Colonic mucosa (tissue), 4 donors: ENCODE measurements at regions not wholly inside any gene's neighbourhood (a gene's known extent, or its start where the extent isn't known, plus 50 kb on each side); places are given as distances from the start of the nearest gene placed in this dataset.
"Not testable (repeated sequence)": the region's sequence is repeated elsewhere in the genome, so short reads cannot be mapped to it uniquely, and the experiment has no call there.

Experiments
- DNase-seq: peaks from one replicate; pipeline ENCODE4 v3.0.0-alpha.2; 2020
- H3K27ac ChIP-seq: fragments of 200-600 bp; one replicate; pipeline ENCODE4 v1.8.0; 2021
- H3K27me3 ChIP-seq: fragments of 200-600 bp; one replicate; pipeline ENCODE4 v1.8.0; 2021
- H3K36me3 ChIP-seq: fragments of 200-600 bp; one replicate; pipeline ENCODE4 v1.8.0; 2021
- H3K4me1 ChIP-seq: fragments of 200-600 bp; one replicate; pipeline ENCODE4 v1.8.0; 2021; ENCODE audit warnings: mild to moderate bottlenecking
- H3K4me3 ChIP-seq: fragments of 200-600 bp; one replicate; pipeline ENCODE4 v1.8.0; 2021
- H3K9ac ChIP-seq, 2 donors: one replicate each; pipeline ENCODE4 v1.7.0; 2013; ENCODE audit warnings: control low read depth in 2 of 2, low read depth in 2 of 2, low read length in 2 of 2
- H3K9me3 ChIP-seq: fragments of 200-600 bp; one replicate; pipeline ENCODE4 v1.8.0; 2021
- CTCF ChIP-seq: fragments of 200-600 bp; IDR thresholded peaks from one replicate; pipeline ENCODE4 v1.8.0; 2022; ENCODE audit warnings: antibody characterized with exemption, mild to moderate bottlenecking
- intact Hi-C: fragments of 100-400 bp; cut with DNase I; formaldehyde crosslinking; loops from one replicate; pipeline ENCODE4 v1.14.1; 2022
- donor health status: healthy.
- donor health status: DM: no; HTN: no; CAD: no.
- donor health status: DM: no; HTN: no; CAD: no.

GRCh38 chr12:23281295-23281694 lies 656.3 kb downstream of the ETNK1 start:
- intact Hi-C loops = no loop called here
- TF ChIP-seq CTCF = no peak
- H3K9ac ChIP-seq = no peak overlapping the region

GRCh38 chr12:23282701-23283100 lies 657.7 kb downstream of the ETNK1 start:
- no peak for DNase-seq
- H3K4me3 ChIP-seq = no peak overlapping the region
- intact Hi-C loops = no loop called here
- no peak overlapping the region for H3K9ac ChIP-seq
- no peaks in the 10 kb centered on the region for H3K9me3 ChIP-seq
- H3K4me1 ChIP-seq = no peaks in the 10 kb centered on the region
- H3K36me3 ChIP-seq = no peaks in the 10 kb centered on the region
- no peak for TF ChIP-seq CTCF
- no peaks in the 10 kb centered on the region for H3K27me3 ChIP-seq
- H3K27ac ChIP-seq = no peak overlapping the region

More at GRCh38 chr12:23281295-23281694, 656.3 kb downstream of the ETNK1 start:
- Histone ChIP-seq H3K27ac (no peak overlapping the region), H3K4me3 (no peak overlapping the region), H3K4me1 (no peaks in the 10 kb centered on the region), H3K36me3 (no peaks in the 10 kb centered on the region), H3K27me3 (no peaks in the 10 kb centered on the region), H3K9me3 (no peaks in the 10 kb centered on the region)
- no peak for DNase-seq

- H3K9ac ChIP-seq, H3K36me3 ChIP-seq, DNase-seq, H3K9me3 ChIP-seq, H3K27ac ChIP-seq, H3K4me3 ChIP-seq, H3K4me1 ChIP-seq, intact Hi-C loops, H3K27me3 ChIP-seq: not testable (repeated sequence)
Observed at GRCh38 chr12:23285764-23286530, 661.0 kb downstream of the ETNK1 start.

- intact Hi-C loops = no loop called here
- TF ChIP-seq CTCF = no peak
- Histone ChIP-seq H3K9me3 (no peaks in the 10 kb centered on the region), H3K9ac (no peak overlapping the region), H3K4me3 (no peak overlapping the region), H3K27ac (no peak overlapping the region), H3K36me3 (no peaks in the 10 kb centered on the region), H3K4me1 (no peaks in the 10 kb centered on the region), H3K27me3 (no peaks in the 10 kb centered on the region)
- no peak for DNase-seq
Observed at GRCh38 chr12:23290627-23291330, 658.7 kb downstream of the SOX5 start.

- TF ChIP-seq CTCF = no peak
- DNase-seq = no peak
Observed at GRCh38 chr12:23303220-23303619, 646.2 kb downstream of the SOX5 start.

GRCh38 chr12:23303821-23304220 lies 645.6 kb downstream of the SOX5 start:
- Histone ChIP-seq H3K4me3 (no peak overlapping the region), H3K9ac (no peak overlapping the region), H3K36me3 (no peaks in the 10 kb centered on the region), H3K4me1 (no peaks in the 10 kb centered on the region), H3K9me3 (no peaks in the 10 kb centered on the region), H3K27me3 (no peaks in the 10 kb centered on the region), H3K27ac (no peak overlapping the region)
- intact Hi-C loops = no loop called here
- TF ChIP-seq CTCF = no peak
- DNase-seq = no peak

More at GRCh38 chr12:23303220-23303619, 646.2 kb downstream of the SOX5 start:
- no peak overlapping the region for H3K9ac ChIP-seq
- H3K36me3 ChIP-seq = no peaks in the 10 kb centered on the region
- no peaks in the 10 kb centered on the region for H3K27me3 ChIP-seq
- no peaks in the 10 kb centered on the region for H3K4me1 ChIP-seq
- H3K4me3 ChIP-seq = no peak overlapping the region
- H3K9me3 ChIP-seq = no peaks in the 10 kb centered on the region
- intact Hi-C loops = no loop called here
- no peak overlapping the region for H3K27ac ChIP-seq
